Medulla oblongata (tissue), 1 donor: ENCODE measurements at regions not wholly inside any gene's neighbourhood (a gene's known extent, or its start where the extent isn't known, plus 50 kb on each side); places are given as distances from the start of the nearest gene placed in this dataset.

Source experiments
- DNase-seq: peaks from one replicate; pipeline ENCODE4 v3.0.0-alpha.2; 2015; ENCODE audit errors: extremely low spot score

DNA sequence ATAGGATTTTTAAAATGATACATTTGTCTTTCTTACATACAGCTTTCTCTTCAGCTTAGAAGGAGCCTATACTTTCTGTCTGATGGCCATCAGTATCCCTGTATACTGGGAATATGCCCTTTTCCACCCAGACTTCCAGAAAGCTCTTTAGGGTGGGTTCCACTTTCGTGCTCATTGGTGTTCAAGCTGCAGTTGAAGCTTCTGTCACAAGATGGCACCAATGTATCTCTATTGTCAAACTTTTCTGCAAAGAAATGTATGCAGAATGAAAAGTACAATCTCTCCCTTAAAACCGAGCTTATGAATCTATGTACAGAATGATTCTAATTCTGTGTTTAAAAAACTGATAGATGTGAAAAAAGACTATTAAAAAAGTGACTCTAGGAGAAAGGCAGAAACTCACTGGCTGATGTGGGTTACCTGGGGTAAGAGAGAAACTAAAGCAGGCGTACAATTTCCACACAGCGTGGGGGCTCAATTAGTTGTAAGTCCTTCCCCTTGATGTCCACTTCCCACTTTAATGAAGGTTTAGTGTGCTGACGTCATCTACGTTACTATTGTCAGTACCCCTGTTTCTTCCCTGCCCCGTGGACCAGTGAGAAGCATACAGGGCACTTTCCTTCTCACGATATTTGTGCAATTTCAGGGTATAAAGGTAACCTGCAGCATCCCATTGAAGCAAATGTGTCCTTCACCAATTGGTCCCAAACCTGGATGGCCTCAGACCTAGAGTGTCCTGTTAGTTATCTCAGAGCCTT is 57.3 kb upstream of the TCEAL2 start:
- peak; percentile 44 for DNase-seq

GRCh38 chrX:102063445-102064074 is 61.9 kb upstream of the TCEAL2 start:
- DNase-seq: no peak

- DNase-seq: no peak
These were observed 81.0 kb upstream of the TCEAL2 start for GRCh38 chrX:102044496-102044895.

DNA sequence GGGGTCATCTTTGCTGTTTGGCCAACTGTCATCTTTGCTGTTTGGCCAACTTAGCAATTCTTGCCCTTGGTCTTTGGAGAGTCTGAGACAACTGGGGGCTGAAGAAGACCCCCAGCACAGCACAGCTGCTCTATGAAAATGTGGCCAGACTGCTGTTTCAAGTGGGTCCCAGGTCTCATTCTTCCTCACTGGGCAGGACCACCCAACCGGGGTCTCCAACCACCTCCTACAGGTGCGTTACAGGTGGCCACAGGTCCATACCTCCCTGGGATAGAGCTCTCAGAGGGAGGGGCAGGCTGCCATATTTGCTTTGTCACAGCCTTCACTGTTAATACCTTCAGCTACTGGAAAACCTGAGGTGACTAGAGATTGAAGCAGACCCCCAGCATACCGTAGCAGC is 82.1 kb upstream of the TCEAL2 start:
- DNase-seq: no peak

DNA sequence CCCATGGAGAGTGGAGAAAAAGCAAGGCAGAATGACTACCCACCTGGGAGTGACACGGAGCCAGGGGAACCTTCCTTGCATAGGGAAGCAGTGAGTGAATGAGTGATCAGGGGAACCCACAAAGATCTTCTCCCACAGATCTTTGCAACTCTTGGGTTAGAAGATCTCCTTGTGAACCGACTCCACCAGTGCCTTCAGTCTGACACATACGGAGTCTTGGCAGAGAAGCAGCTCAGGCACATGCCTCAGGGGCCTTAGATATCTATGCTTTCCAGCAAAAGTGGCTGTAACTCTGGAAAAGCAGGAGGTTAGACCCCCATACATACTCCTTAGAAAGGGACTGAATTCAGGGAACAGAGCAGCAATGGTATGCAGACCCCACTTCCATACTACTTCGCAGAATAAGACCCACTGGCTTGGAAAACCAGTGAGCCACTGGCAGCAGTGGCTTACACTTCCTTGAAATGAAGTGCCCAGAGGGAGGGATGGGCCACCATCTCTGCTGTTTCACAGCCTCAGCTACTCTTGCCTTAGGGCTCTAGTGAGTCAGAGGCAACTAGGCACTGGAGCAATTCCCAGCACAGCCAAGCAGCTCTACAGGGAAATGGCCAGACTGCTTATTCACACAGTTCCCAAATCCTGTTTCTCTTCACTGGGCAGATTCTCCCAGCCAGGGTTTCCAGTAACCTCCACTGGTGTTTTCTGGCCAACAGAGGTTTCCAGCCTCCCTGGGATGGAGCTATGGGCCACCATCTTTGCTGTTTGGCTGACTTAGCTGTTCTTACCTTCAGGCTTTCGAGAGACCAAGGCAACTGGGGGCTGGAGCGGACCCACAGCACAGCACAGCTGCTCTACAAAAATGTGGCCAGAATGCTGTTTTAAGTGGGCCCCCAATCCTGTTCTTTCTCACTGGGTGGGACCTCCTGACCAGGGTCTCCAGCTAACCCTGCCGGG is 82.8 kb upstream of the TCEAL2 start:
- DNase-seq: no peak

GRCh38 chrX:102029026-102029425 is 96.5 kb upstream of the TCEAL2 start:
- no peak for DNase-seq

DNA sequence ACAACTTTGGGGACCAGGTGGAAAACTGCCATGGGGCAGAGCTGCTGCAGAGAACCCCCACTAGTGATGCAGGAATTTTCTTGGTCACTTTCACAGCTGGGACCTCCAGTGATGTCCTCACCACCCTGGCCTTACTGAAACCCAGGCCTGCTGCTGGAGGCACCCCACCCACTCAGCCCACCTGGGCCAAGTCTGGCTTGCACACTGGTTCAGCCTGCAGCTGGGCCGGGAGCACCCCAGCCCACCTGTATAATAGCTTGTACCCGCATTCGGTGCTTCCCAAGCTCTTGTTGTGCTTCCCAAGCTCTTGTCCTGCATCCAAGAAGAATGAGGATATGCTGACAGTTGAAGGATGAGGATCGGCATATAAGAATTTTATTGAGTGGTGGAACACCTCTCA is 86.4 kb upstream of the ZMAT1 start:
- DNase-seq: no peak

DNA sequence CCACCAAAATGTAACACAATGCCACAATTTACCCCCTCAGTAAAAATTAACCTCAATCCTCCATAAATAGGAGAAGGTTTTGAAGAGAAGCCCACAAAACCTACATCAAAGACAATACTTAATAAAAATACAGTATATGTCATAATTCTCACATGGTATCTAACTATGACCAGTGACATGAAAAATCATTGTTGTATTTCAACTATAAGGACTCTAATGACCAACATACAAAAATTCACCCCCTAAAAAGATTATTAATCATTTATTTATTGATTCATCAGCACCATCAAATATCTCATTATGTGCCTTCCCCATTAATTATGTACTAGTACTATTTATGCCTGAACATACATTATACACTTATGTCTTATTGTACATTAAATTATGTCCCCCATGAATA is 77.1 kb upstream of the ZMAT1 start:
- DNase-seq: no peak

DNA sequence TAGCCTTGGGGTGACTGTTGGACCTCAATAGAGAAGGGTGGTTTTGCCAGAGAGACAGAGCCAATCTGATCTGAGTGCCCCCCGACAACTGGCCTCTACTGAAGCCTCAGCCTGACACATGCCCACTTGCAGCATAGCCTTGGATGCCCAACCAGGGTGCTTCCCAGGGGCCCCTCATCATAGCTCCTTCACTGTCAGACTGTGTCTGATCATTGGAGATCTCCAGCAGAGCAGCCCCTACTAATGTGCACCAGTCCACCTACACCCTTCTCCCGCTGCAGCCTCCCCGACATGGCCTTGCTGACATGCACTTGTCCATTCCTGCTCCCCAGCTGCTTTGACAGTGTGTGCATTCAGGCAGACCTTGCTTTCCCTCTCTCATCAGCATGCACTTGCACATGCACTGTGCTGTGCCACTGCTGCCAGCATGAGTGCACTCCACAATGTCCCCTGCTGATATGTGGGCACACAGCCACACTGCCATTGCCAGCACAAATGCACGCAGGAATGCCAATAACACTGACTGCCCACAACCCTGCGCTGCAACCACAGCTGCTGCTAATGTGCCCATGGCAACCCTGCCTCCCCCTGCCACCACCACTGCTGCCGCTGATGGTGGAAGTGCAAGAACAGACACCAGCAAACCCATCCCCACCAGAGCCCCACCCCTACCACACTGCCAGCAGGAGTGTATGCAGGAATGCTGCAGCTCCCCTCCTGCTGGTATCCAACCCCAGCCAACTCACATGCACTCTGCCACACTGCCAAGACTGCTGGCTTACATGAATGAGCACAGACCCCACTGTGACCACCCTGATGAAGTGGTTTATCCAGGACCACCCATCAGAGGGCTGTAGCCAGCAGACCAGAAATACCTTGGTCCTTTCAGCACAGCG is 68.1 kb upstream of the ZMAT1 start:
- no peak for DNase-seq

- DNase-seq: no peak
These were observed 61.5 kb upstream of the ZMAT1 start for GRCh38 chrX:101993335-101993734.

- no peak for DNase-seq
These were observed 54.8 kb upstream of the ZMAT1 start for GRCh38 chrX:101986586-101986985.
